ENCODE measurements at regions not wholly inside any gene's neighbourhood (a gene's known extent, or its start where the extent isn't known, plus 50 kb on each side); places are given as distances from the start of the nearest gene placed in this dataset.

GRCh38 chr11:109236188-109236587, 185.8 kb upstream of the C11orf87 start:
- DNase-seq (ENCODE audit: low read depth): no peak
- no peak for TF ChIP-seq CTCF (IDR thresholded peaks at IDR 0.05; ENCODE audit: control insufficient read depth, extremely low read depth, insufficient read depth)
- no peak overlapping the region for H3K4me3 ChIP-seq (ENCODE audit: low read depth, low read length)

GRCh38 chr11:109236696-109237095, 185.3 kb upstream of the C11orf87 start:
- no peak overlapping the region for H3K4me3 ChIP-seq (ENCODE audit: low read depth, low read length)
- TF ChIP-seq CTCF (IDR thresholded peaks at IDR 0.05; ENCODE audit: control insufficient read depth, extremely low read depth, insufficient read depth): no peak
- no peak for DNase-seq (ENCODE audit: low read depth)

GRCh38 chr11:109237636-109238035, 184.4 kb upstream of the C11orf87 start:
- no peak for TF ChIP-seq CTCF (IDR thresholded peaks at IDR 0.05; ENCODE audit: control insufficient read depth, extremely low read depth, insufficient read depth)
- H3K4me3 ChIP-seq (ENCODE audit: low read depth, low read length): no peak overlapping the region
- no peak for DNase-seq (ENCODE audit: low read depth)

- DNase-seq (ENCODE audit: low read depth): no peak
- TF ChIP-seq CTCF (IDR thresholded peaks at IDR 0.05; ENCODE audit: control insufficient read depth, extremely low read depth, insufficient read depth): no peak
- H3K4me3 ChIP-seq (ENCODE audit: low read depth, low read length): no peak overlapping the region
Measured at GRCh38 chr11:109241988-109242536, 179.9 kb upstream of the C11orf87 start.

GRCh38 chr11:109247071-109247470, 174.9 kb upstream of the C11orf87 start:
- no peak for TF ChIP-seq CTCF (IDR thresholded peaks at IDR 0.05; ENCODE audit: control insufficient read depth, extremely low read depth, insufficient read depth)
- no peak overlapping the region for H3K4me3 ChIP-seq (ENCODE audit: low read depth, low read length)
- DNase-seq (ENCODE audit: low read depth): no peak

GRCh38 chr11:109249597-109249996, 172.4 kb upstream of the C11orf87 start:
- no peak for DNase-seq (ENCODE audit: low read depth)
- no peak overlapping the region for H3K4me3 ChIP-seq (ENCODE audit: low read depth, low read length)
- no peak for TF ChIP-seq CTCF (IDR thresholded peaks at IDR 0.05; ENCODE audit: control insufficient read depth, extremely low read depth, insufficient read depth)

- no peak overlapping the region for H3K4me3 ChIP-seq (ENCODE audit: low read depth, low read length)
- no peak for TF ChIP-seq CTCF (IDR thresholded peaks at IDR 0.05; ENCODE audit: control insufficient read depth, extremely low read depth, insufficient read depth)
- no peak for DNase-seq (ENCODE audit: low read depth)
Measured at GRCh38 chr11:109251230-109251629, 170.8 kb upstream of the C11orf87 start.
